ENCODE measurements at regions not wholly inside any gene's neighbourhood (a gene's known extent, or its start where the extent isn't known, plus 50 kb on each side); places are given as distances from the start of the nearest gene placed in this dataset.

DNA sequence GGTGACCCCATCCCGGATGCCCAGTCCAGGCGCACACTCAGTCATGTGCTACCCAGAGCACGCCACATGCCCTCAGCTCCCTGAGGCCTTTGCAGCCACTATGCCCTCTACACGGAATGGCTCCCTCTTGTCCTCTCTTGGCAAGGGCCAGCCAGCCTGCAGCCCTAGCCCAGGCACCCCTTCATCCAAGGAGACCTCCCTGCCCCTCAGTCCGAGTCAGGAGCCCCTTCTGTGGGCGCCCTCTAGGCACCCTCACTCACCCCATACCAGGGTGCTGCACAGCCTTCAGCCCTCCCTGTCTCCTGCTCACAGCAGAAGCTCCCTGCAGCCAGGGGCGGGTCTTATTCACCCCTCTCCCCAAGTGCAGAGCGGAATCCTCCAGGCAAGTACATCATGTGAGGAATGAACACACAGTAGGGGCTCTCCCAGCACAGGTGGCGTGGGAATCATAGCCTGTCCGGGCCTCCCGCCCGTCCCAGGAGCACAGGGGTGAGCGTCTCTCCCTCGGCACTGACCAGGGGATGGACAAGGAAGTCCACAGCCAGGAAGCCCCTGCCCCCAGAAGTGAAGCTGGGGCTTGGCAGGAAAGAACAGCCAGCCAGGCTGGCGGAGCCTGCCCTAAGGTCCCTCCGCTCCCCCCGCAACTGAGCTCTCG is 186.9 kb downstream of the RBFOX3 start:
- Histone ChIP-seq H3K79me2 (ENCODE audit: control insufficient read depth, insufficient read depth, low read length) (no peaks in the 10 kb centered on the region), H3K27me3 (ENCODE audit: control insufficient read depth in 2 of 2, insufficient read depth in 2 of 2, low read length in 2 of 2) (no peaks in the 10 kb centered on the region), H3K9me3 (replicated peaks; ENCODE audit: control insufficient read depth, insufficient read depth, low read length) (no peaks in the 10 kb centered on the region), H3K9me1 (replicated peaks; ENCODE audit: control insufficient read depth, extremely low read depth, insufficient read depth, low read length) (no peaks in the 10 kb centered on the region), H4K20me1 (replicated peaks; ENCODE audit: control insufficient read depth, extremely low read depth, insufficient read depth, low read length) (no peaks in the 10 kb centered on the region), H3K4me2 (ENCODE audit: insufficient read depth, low read length) (no peak overlapping the region), H3K4me3 (replicated peaks in 1 of 3; ENCODE audit: insufficient read depth in 1 of 3, low read depth in 1 of 3, low read length in 3 of 3) (no peak overlapping the region), H3K4me1 (ENCODE audit: control insufficient read depth, extremely low read depth, insufficient read depth, low read length) (no peaks in the 10 kb centered on the region), H3K36me3 (ENCODE audit: control insufficient read depth in 2 of 2, extremely low read depth in 1 of 2, insufficient read depth in 2 of 2, low read length in 2 of 2) (no peaks in the 10 kb centered on the region), H3K9ac (replicated peaks; ENCODE audit: extremely low read depth, insufficient read depth, low read length) (no peak overlapping the region), H3K27ac (ENCODE audit: insufficient read depth, low read depth, low read length) (no peak overlapping the region), H2AFZ (ENCODE audit: low read depth, low read length) (no peak overlapping the region)
- ChIA-PET CTCF (interaction anchor here (0.9 to 1.0 kb wide), 2 partner anchors 9 to 33 kb away, joined by 3 read pairs; no protein-coding TSS in a partner anchor), POLR2A (no interaction called here)
- TF ChIP-seq POLR2A (IDR thresholded peaks at IDR 0.05; ENCODE audit: low read depth, low read length) (no peak), POLR2AphosphoS5 (IDR thresholded peaks at IDR 0.05; ENCODE audit: insufficient read depth, low read depth, low read length) (no peak), EZH2 (IDR thresholded peaks at IDR 0.05; ENCODE audit: borderline replicate concordance, low read depth, low read length, severe bottlenecking) (no peak), JUN (IDR thresholded peaks at IDR 0.05; ENCODE audit: borderline replicate concordance, insufficient read depth, insufficient read length, low read depth) (no peak)
- TF ChIP-seq, protein P1, sequence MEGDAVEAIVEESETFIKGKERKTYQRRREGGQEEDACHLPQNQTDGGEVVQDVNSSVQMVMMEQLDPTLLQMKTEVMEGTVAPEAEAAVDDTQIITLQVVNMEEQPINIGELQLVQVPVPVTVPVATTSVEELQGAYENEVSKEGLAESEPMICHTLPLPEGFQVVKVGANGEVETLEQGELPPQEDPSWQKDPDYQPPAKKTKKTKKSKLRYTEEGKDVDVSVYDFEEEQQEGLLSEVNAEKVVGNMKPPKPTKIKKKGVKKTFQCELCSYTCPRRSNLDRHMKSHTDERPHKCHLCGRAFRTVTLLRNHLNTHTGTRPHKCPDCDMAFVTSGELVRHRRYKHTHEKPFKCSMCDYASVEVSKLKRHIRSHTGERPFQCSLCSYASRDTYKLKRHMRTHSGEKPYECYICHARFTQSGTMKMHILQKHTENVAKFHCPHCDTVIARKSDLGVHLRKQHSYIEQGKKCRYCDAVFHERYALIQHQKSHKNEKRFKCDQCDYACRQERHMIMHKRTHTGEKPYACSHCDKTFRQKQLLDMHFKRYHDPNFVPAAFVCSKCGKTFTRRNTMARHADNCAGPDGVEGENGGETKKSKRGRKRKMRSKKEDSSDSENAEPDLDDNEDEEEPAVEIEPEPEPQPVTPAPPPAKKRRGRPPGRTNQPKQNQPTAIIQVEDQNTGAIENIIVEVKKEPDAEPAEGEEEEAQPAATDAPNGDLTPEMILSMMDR (IDR thresholded peaks at IDR 0.05; ENCODE audit: extremely low read depth in 1 of 2, insufficient read depth in 1 of 2, low read depth in 1 of 2, low read length in 2 of 2) = no peak
- DNase-seq (ENCODE audit: low read depth, low spot score) = no peak
- dilution Hi-C loops (cut with MboI; ENCODE audit: extremely low pct_ligation_motif_present, low sequenced_read_pairs) (no loop called here), intact Hi-C loops (cut with micrococcal nuclease) (no loop called here)
- FAIRE-seq = no peak
- no TSS peak for BruUV-seq (replicated peaks)

DNA sequence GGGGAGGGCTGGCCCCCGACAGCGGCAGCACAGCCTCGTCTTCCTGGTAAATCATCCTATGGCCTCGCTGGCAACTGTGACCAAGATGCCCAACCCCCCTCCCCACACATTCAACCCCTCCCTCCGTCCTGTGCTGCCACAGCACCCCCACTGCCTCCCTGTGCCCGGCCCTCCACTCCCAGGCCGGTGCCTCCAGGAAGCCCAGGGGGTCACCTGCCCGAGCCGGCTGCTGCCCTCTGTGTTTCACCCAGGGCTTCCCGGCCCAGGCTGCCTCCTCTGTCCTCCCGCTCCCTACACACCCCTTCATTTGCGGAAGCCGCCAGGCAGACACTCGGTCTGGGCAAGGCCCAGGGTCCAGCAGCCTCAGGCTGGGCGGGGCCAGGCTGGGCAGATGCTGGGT is 188.6 kb downstream of the RBFOX3 start:
- Histone ChIP-seq H3K4me1 (ENCODE audit: control insufficient read depth, extremely low read depth, insufficient read depth, low read length) (no peaks in the 10 kb centered on the region), H3K79me2 (ENCODE audit: control insufficient read depth, insufficient read depth, low read length) (no peaks in the 10 kb centered on the region), H3K9me3 (replicated peaks; ENCODE audit: control insufficient read depth, insufficient read depth, low read length) (no peaks in the 10 kb centered on the region), H3K4me3 (replicated peaks in 1 of 3; ENCODE audit: insufficient read depth in 1 of 3, low read depth in 1 of 3, low read length in 3 of 3) (no peak overlapping the region), H3K9ac (replicated peaks; ENCODE audit: extremely low read depth, insufficient read depth, low read length) (no peak overlapping the region), H3K27ac (ENCODE audit: insufficient read depth, low read depth, low read length) (no peak overlapping the region), H3K27me3 (ENCODE audit: control insufficient read depth in 2 of 2, insufficient read depth in 2 of 2, low read length in 2 of 2) (no peaks in the 10 kb centered on the region), H2AFZ (ENCODE audit: low read depth, low read length) (no peak overlapping the region), H3K9me1 (replicated peaks; ENCODE audit: control insufficient read depth, extremely low read depth, insufficient read depth, low read length) (no peaks in the 10 kb centered on the region), H3K36me3 (ENCODE audit: control insufficient read depth in 2 of 2, extremely low read depth in 1 of 2, insufficient read depth in 2 of 2, low read length in 2 of 2) (no peaks in the 10 kb centered on the region), H4K20me1 (replicated peaks; ENCODE audit: control insufficient read depth, extremely low read depth, insufficient read depth, low read length) (no peaks in the 10 kb centered on the region), H3K4me2 (ENCODE audit: insufficient read depth, low read length) (no peak overlapping the region)
- TF ChIP-seq EZH2 (IDR thresholded peaks at IDR 0.05; ENCODE audit: borderline replicate concordance, low read depth, low read length, severe bottlenecking) = no peak
- TF ChIP-seq, protein P2, sequence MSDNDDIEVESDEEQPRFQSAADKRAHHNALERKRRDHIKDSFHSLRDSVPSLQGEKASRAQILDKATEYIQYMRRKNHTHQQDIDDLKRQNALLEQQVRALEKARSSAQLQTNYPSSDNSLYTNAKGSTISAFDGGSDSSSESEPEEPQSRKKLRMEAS (IDR thresholded peaks at IDR 0.05; ENCODE audit: insufficient read depth, insufficient read length) = no peak
- TF ChIP-seq JUN (IDR thresholded peaks at IDR 0.05; ENCODE audit: borderline replicate concordance, insufficient read depth, insufficient read length, low read depth) = no peak
- dilution Hi-C loops (cut with MboI; ENCODE audit: extremely low pct_ligation_motif_present, low sequenced_read_pairs) (no loop called here), intact Hi-C loops (cut with micrococcal nuclease) (no loop called here)
- FAIRE-seq (no peak), DNase-seq (ENCODE audit: low read depth, low spot score) (no peak)
- BruUV-seq (replicated peaks) = no TSS peak
- CTCF ChIA-PET = no interaction called here
- POLR2A ChIA-PET = no interaction called here
